ENCODE measurements at regions not wholly inside any gene's neighbourhood (a gene's known extent, or its start where the extent isn't known, plus 50 kb on each side); places are given as distances from the start of the nearest gene placed in this dataset.

- Mint-ChIP-seq H3K9me3 (ENCODE audit: unreplicated experiment) (peaks cover 4% of the 10 kb centered on the region), H3K27ac (ENCODE audit: unreplicated experiment) (no peak overlapping the region), H3K4me3 (ENCODE audit: unreplicated experiment) (no peak overlapping the region), H3K36me3 (ENCODE audit: unreplicated experiment) (no peaks in the 10 kb centered on the region), H3K4me1 (ENCODE audit: unreplicated experiment) (peaks cover 1% of the 10 kb centered on the region), H3K27me3 (ENCODE audit: unreplicated experiment) (no peaks in the 10 kb centered on the region)
- TF ChIP-seq, protein P1, sequence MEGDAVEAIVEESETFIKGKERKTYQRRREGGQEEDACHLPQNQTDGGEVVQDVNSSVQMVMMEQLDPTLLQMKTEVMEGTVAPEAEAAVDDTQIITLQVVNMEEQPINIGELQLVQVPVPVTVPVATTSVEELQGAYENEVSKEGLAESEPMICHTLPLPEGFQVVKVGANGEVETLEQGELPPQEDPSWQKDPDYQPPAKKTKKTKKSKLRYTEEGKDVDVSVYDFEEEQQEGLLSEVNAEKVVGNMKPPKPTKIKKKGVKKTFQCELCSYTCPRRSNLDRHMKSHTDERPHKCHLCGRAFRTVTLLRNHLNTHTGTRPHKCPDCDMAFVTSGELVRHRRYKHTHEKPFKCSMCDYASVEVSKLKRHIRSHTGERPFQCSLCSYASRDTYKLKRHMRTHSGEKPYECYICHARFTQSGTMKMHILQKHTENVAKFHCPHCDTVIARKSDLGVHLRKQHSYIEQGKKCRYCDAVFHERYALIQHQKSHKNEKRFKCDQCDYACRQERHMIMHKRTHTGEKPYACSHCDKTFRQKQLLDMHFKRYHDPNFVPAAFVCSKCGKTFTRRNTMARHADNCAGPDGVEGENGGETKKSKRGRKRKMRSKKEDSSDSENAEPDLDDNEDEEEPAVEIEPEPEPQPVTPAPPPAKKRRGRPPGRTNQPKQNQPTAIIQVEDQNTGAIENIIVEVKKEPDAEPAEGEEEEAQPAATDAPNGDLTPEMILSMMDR (IDR thresholded peaks at IDR 0.05) = peak; percentile 81
- DNase-seq (ENCODE audit: extremely low spot score, unreplicated experiment) = no peak
These were observed 97.3 kb upstream of the DCLK2 start for GRCh38 chr4:149980941-149981340.

DNA sequence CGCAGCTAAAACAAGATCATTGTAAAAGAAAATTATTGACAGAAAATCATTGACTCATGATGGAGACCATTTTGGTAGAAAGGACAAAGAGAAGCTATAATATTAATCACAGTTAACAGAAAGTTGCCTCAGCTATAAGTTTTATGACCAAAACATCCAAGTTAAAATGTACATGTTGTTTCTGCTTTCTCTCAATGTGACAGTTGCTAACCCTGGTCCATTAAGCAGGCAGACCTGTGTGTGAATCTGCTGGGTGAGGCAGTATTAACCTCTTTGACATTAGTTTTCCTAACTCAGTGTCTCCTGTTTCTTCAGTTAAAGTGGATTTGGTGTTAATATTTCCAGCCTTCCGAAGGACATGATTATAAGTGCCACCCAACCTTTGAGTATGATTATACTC, 94.8 kb upstream of the DCLK2 start:
- Mint-ChIP-seq H3K9me3 (ENCODE audit: unreplicated experiment) (no peaks in the 10 kb centered on the region), H3K36me3 (ENCODE audit: unreplicated experiment) (no peaks in the 10 kb centered on the region), H3K27me3 (ENCODE audit: unreplicated experiment) (no peaks in the 10 kb centered on the region), H3K4me1 (ENCODE audit: unreplicated experiment) (peaks cover 23% of the 10 kb centered on the region), H3K4me3 (ENCODE audit: unreplicated experiment) (no peak overlapping the region), H3K27ac (ENCODE audit: unreplicated experiment) (no peak overlapping the region)
- DNase-seq (ENCODE audit: extremely low spot score, unreplicated experiment) = no peak
- TF ChIP-seq, protein P1 (IDR thresholded peaks at IDR 0.05) = no peak

GRCh38 chr4:149983931-149984330, 94.3 kb upstream of the DCLK2 start:
- H3K27me3 Mint-ChIP-seq (ENCODE audit: unreplicated experiment) = no peaks in the 10 kb centered on the region
- no peak for DNase-seq (ENCODE audit: extremely low spot score, unreplicated experiment)
- no peaks in the 10 kb centered on the region for H3K36me3 Mint-ChIP-seq (ENCODE audit: unreplicated experiment)
- H3K4me1 Mint-ChIP-seq (ENCODE audit: unreplicated experiment) = peaks cover 23% of the 10 kb centered on the region
- H3K27ac Mint-ChIP-seq (ENCODE audit: unreplicated experiment) = no peak overlapping the region
- H3K9me3 Mint-ChIP-seq (ENCODE audit: unreplicated experiment) = no peaks in the 10 kb centered on the region
- H3K4me3 Mint-ChIP-seq (ENCODE audit: unreplicated experiment) = no peak overlapping the region
- TF ChIP-seq, protein P1 (IDR thresholded peaks at IDR 0.05) = no peak

DNA sequence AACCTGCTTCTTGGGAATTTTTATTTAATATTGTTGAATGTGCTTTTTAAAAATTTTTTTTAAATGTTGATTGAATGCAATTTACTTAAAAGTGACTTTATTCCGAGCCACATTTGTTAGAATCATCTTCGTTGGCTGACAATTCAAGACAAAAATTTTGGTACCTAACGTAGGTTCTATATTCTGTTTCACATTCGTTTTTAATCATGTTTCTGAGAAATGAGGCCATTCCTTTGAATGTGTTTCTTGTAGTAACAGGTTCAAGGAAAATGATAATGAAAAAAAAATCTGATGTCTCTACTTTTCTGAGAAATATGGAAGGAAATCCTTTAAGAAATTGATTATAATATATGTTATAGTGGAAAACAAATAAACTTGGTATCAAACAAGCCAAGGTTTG, 92.3 kb upstream of the DCLK2 start:
- DNase-seq (ENCODE audit: extremely low spot score, unreplicated experiment) = no peak
- Mint-ChIP-seq H3K4me1 (ENCODE audit: unreplicated experiment) (peaks cover 22% of the 10 kb centered on the region), H3K4me3 (ENCODE audit: unreplicated experiment) (no peak overlapping the region), H3K36me3 (ENCODE audit: unreplicated experiment) (no peaks in the 10 kb centered on the region), H3K27me3 (ENCODE audit: unreplicated experiment) (no peaks in the 10 kb centered on the region), H3K27ac (ENCODE audit: unreplicated experiment) (no peak overlapping the region), H3K9me3 (ENCODE audit: unreplicated experiment) (no peaks in the 10 kb centered on the region)
- TF ChIP-seq, protein P1 (IDR thresholded peaks at IDR 0.05) = no peak

DNA sequence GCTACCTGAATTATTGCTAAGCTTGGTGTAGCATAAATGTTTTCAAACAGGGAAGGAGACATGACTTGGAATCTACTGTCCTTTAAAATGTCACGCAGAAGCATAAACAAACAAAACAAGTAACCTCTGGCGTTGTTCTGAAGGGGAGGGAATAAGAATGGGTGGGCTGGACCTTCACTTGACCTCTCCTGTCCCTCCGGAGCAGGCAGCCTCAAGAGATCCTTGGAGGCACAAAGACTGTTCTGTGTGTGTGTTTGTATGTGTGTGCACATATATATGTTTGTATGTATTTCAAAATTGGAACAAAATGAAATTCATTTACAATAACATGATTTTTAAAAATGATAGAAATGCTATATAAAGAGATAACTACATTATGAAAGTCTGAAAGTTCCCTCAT, 91.3 kb upstream of the DCLK2 start:
- no peaks in the 10 kb centered on the region for H3K9me3 Mint-ChIP-seq (ENCODE audit: unreplicated experiment)
- peak overlapping the region; percentile 15 for H3K4me3 Mint-ChIP-seq (ENCODE audit: unreplicated experiment)
- H3K27ac Mint-ChIP-seq (ENCODE audit: unreplicated experiment) = peak overlapping the region; percentile 94
- no peaks in the 10 kb centered on the region for H3K27me3 Mint-ChIP-seq (ENCODE audit: unreplicated experiment)
- peaks cover 21% of the 10 kb centered on the region for H3K4me1 Mint-ChIP-seq (ENCODE audit: unreplicated experiment)
- no peaks in the 10 kb centered on the region for H3K36me3 Mint-ChIP-seq (ENCODE audit: unreplicated experiment)
- DNase-seq (ENCODE audit: extremely low spot score, unreplicated experiment) = no peak
- TF ChIP-seq, protein P1 (IDR thresholded peaks at IDR 0.05) = no peak
